ENCODE measurements at regions not wholly inside any gene's neighbourhood (a gene's known extent, or its start where the extent isn't known, plus 50 kb on each side); places are given as distances from the start of the nearest gene placed in this dataset.

GRCh38 chr6:149261364-149262040 is 56.0 kb upstream of the TAB2 start:
- TF ChIP-seq CTCF (conservative IDR thresholded peaks at IDR 0.05; ENCODE audit: low read depth in 2 of 2) (no peak), EZH2phosphoT487 (IDR thresholded peaks at IDR 0.05; ENCODE audit: unreplicated experiment) (no peak), POLR2AphosphoS5 (IDR thresholded peaks at IDR 0.05; ENCODE audit: low read depth) (no peak), EZH2 (IDR thresholded peaks at IDR 0.05; ENCODE audit: low read depth, unreplicated experiment) (no peak), ETS1 (IDR thresholded peaks at IDR 0.05) (no peak), CREB1 (CRISPR knock-in tag; IDR thresholded peaks at IDR 0.05; ENCODE audit: low read depth) (no peak), REST (IDR thresholded peaks at IDR 0.05; ENCODE audit: unreplicated experiment) (no peak), NANOG (IDR thresholded peaks at IDR 0.05; ENCODE audit: borderline replicate concordance) (no peak), ZNF331 (CRISPR knock-in tag; IDR thresholded peaks at IDR 0.05; ENCODE audit: low read depth) (no peak), STAT1 (IDR thresholded peaks at IDR 0.05; ENCODE audit: unreplicated experiment) (no peak)
